ENCODE measurements at regions not wholly inside any gene's neighbourhood (a gene's known extent, or its start where the extent isn't known, plus 50 kb on each side); places are given as distances from the start of the nearest gene placed in this dataset.
"Not testable (repeated sequence)": the region's sequence is repeated elsewhere in the genome, so short reads cannot be mapped to it uniquely, and the experiment has no call there.

DNA sequence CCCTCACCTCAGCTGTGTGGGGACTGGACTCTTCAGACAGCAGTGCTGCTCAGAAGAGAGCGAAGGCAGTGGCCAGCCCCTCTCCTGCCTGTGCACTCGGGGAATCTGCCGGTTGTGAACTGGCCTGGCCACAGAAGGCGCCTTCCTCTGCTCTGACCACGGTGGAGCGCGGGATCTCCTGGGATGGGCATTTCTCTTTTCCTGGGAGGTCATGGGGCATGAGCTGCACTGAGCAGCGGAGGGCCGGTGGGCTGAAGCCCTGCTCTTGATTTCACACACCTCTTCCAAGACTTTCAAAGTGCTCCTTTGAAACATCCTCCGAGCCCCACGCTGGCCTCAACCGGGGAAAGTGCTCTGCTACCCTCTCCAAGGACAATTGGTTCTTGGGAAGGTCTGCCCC is 125.6 kb upstream of the FAM20C start:
- ATAC-seq (no peak), DNase-seq (peak in 1 of 2 donors; percentile 39)
- Histone ChIP-seq H3K9me3 (no peaks in the 10 kb centered on the region), H3K27me3 (ENCODE audit: insufficient read depth in 3 of 3, low read length in 2 of 3) (no peaks in the 10 kb centered on the region), H3K27ac (no peak overlapping the region), H3K4me3 (no peak overlapping the region), H3K4me1 (peaks cover 11% of the 10 kb centered on the region), H3K36me3 (ENCODE audit: insufficient read depth in 1 of 2, low read depth in 1 of 2) (no peaks in the 10 kb centered on the region)
- intact Hi-C loops (cut with DNase I): no loop called here
- TF ChIP-seq, protein P1, sequence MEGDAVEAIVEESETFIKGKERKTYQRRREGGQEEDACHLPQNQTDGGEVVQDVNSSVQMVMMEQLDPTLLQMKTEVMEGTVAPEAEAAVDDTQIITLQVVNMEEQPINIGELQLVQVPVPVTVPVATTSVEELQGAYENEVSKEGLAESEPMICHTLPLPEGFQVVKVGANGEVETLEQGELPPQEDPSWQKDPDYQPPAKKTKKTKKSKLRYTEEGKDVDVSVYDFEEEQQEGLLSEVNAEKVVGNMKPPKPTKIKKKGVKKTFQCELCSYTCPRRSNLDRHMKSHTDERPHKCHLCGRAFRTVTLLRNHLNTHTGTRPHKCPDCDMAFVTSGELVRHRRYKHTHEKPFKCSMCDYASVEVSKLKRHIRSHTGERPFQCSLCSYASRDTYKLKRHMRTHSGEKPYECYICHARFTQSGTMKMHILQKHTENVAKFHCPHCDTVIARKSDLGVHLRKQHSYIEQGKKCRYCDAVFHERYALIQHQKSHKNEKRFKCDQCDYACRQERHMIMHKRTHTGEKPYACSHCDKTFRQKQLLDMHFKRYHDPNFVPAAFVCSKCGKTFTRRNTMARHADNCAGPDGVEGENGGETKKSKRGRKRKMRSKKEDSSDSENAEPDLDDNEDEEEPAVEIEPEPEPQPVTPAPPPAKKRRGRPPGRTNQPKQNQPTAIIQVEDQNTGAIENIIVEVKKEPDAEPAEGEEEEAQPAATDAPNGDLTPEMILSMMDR (IDR thresholded peaks at IDR 0.05): no peak
- 93 to 94% (median 93%) methylated on average over 12 of the region's 12 CpGs for WGBS, 3 donors

DNA sequence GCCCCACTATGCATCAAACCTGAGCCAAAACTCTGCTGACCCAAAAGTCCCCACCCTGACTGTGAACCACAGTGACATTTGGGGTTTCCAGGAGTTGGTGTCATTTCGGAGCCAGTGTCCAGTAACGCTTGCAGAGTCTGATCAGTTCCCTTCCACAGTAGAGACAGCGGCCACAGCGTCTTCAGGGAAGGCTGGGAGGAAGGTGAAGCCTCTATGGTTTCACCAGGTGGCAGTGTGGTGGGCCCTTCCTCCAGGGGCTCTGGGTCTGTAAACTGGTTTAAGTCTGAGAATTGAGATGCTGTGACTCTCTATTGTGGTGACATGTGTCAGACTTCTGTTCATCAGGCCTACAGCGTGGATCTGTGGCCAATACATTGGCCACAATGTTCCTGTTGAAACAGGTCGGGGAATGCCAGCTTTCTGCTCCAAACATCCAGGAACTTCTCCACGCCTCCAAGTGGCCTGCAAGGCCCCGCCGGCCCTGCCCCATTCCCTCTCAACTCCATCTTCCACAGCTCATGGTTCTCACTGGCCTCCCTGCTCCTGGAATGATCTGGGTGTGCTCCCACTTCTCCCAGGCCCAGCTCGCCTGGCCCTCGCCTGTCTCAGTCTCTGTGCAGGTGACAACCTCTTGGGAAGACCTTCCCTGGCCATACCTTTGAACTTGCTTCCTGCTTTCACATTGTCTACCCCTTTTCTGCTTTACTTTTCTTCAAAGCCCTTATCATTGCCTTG is 124.5 kb upstream of the FAM20C start:
- intact Hi-C loops (cut with DNase I): no loop called here
- no peaks in the 10 kb centered on the region for H3K36me3 ChIP-seq (ENCODE audit: insufficient read depth in 1 of 2, low read depth in 1 of 2)
- no peak overlapping the region for H3K27ac ChIP-seq
- no peak overlapping the region for H3K4me3 ChIP-seq
- no peak for ATAC-seq
- TF ChIP-seq, protein P1 (IDR thresholded peaks at IDR 0.05): no peak
- H3K9me3 ChIP-seq: no peaks in the 10 kb centered on the region
- peaks cover 11% of the 10 kb centered on the region for H3K4me1 ChIP-seq
- 94% methylated on average over 11 of the region's 11 CpGs for WGBS, 3 donors
- H3K27me3 ChIP-seq (ENCODE audit: insufficient read depth in 3 of 3, low read length in 2 of 3): no peaks in the 10 kb centered on the region
- peak in 1 of 2 donors; percentile 28 for DNase-seq

DNA sequence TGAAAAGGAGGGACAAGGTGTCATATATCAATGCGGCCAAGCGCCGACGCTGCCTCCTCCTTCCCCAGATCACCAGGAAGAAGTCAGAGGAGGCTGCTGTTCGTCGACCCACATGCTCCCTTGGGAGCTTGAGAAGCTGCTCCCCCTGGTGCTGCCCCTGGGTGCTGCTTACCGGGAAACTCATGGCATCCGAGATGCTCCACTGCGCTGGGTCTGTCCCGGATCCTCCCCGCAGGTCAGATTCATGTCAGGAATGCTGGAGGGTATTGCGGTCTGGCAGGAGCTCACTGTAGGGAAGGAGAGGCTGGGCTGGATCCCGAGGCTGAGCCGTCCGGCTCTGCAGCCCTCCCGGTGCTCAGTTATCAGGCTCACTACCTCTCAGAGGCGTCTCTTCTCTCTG is 123.7 kb upstream of the FAM20C start:
- DNase-seq: peak in 1 of 2 donors; percentile 36
- no peak overlapping the region for H3K27ac ChIP-seq
- H3K4me3 ChIP-seq: no peak overlapping the region
- no peaks in the 10 kb centered on the region for H3K9me3 ChIP-seq
- 78 to 80% (median 79%) methylated on average over 17 of the region's 17 CpGs for WGBS, 3 donors
- peaks cover 11% of the 10 kb centered on the region for H3K4me1 ChIP-seq
- no peaks in the 10 kb centered on the region for H3K36me3 ChIP-seq (ENCODE audit: insufficient read depth in 1 of 2, low read depth in 1 of 2)
- intact Hi-C loops (cut with DNase I): no loop called here
- no peak for ATAC-seq
- no peaks in the 10 kb centered on the region for H3K27me3 ChIP-seq (ENCODE audit: insufficient read depth in 3 of 3, low read length in 2 of 3)
- TF ChIP-seq, protein P1 (IDR thresholded peaks at IDR 0.05): no peak

DNA sequence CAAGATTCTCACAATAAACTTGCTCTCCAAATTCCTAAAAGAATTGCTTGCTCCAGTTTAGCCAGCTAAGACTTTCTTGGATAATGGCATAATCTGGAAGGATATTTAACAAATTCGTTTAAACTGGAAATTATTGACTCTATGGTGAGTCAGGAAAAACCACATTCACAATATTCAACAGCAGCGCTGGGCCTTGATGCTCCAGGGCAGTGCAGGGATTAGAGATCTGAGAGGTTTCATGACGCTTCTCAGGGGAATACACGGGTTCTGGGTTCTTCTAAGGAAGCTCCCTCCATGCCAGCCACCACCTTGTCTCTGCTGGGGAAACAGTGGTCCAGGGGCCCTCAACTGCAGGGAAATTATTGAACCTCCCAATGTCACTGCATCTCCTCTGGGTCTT is 123.3 kb upstream of the FAM20C start:
- H3K9me3 ChIP-seq; H3K27ac ChIP-seq; H3K27me3 ChIP-seq (ENCODE audit: insufficient read depth in 3 of 3, low read length in 2 of 3); H3K36me3 ChIP-seq (ENCODE audit: insufficient read depth in 1 of 2, low read depth in 1 of 2); DNase-seq; ATAC-seq; H3K4me3 ChIP-seq; intact Hi-C loops (cut with DNase I): not testable (repeated sequence)
- H3K4me1 ChIP-seq: peaks cover 11% of the 10 kb centered on the region
- whole genome bisulfite sequencing, 3 donors: no CpG with 5 or more reads among the region's 4 CpGs

DNA sequence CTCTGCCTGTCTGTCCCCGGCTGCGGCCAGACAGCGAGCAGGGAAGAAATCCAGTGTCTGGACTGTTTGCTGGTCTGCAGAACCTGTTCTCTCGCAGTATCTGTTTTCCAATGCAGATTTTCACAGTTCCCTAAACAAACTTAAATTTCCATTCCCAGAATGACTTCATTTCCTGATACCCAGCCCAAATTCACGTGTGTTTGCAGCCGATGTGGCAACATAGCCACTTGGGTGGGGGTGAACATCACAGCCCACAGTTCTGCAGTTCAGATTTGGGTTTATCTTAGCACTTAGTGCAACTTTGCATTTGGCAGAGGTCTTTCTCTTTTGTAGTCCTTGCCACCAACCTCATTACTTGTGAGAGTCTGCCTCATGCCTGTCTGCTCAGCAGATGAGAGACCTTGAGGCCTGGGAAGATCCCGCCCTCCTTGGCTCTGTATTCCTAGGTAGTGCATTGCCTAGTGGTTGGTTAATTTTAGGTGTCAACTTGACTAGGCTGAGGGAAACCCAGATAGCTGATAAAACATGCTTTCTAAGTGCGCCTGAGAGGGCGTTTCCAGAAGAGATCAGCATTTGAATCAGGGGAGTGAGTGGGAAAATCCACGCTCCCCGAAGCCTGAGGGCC is 122.8 kb upstream of the FAM20C start:
- H3K27me3 ChIP-seq (ENCODE audit: insufficient read depth in 3 of 3, low read length in 2 of 3); H3K4me3 ChIP-seq; H3K27ac ChIP-seq; H3K36me3 ChIP-seq (ENCODE audit: insufficient read depth in 1 of 2, low read depth in 1 of 2); H3K9me3 ChIP-seq; intact Hi-C loops (cut with DNase I); H3K4me1 ChIP-seq; ATAC-seq: not testable (repeated sequence)
- peak in 1 of 2 donors; percentile 6 for DNase-seq
- 81 to 88% (median 85%) methylated on average over 7 to 10 of the region's 11 CpGs for WGBS, 3 donors

DNA sequence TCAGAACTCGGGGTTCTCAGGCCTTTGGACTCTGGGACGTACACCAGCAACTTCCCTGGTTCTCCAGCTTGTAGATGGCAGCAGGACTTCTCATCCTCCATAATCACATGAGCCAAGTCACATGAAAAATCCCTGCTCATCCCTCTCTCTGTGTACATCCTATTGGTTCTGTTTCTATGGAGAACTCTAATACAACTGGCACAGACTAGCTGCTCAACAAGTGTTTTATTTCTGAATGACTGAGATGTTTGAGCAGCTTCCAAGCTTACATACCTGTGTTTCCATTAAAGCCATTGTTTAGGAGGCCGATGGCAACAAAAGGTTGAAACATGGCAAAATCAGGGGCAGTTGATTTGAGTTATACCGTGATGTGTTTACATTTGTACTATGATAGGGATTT is 122.2 kb upstream of the FAM20C start:
- ATAC-seq; H3K36me3 ChIP-seq (ENCODE audit: insufficient read depth in 1 of 2, low read depth in 1 of 2); H3K4me1 ChIP-seq; H3K27me3 ChIP-seq (ENCODE audit: insufficient read depth in 3 of 3, low read length in 2 of 3); intact Hi-C loops (cut with DNase I); H3K4me3 ChIP-seq; H3K27ac ChIP-seq; DNase-seq; H3K9me3 ChIP-seq: not testable (repeated sequence)
- WGBS, 3 donors: 59 to 80% (median 74%) methylated on average over 2 to 3 of the region's 4 CpGs

DNA sequence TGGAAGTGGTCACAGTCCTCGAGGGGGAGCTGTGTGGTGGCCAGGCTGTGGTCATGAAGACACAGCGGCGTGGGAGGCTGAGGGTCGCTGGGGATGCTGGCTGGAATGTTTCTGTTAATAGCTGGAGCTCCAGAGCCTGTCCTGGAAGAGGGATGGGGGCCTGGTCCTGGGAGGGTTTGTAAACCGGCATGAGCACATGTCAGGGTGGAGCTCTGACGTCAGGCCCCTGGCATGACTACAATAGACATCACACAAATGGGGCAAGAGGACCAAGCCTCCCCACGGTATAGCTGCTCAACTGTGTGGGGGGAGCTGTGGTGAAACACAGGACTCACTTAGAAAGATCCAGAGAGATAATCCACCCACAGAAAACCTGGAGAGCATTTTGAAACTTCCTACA is 121.4 kb upstream of the FAM20C start:
- H3K9me3 ChIP-seq; H3K27me3 ChIP-seq (ENCODE audit: insufficient read depth in 3 of 3, low read length in 2 of 3); intact Hi-C loops (cut with DNase I); H3K4me1 ChIP-seq; H3K4me3 ChIP-seq; H3K27ac ChIP-seq; H3K36me3 ChIP-seq (ENCODE audit: insufficient read depth in 1 of 2, low read depth in 1 of 2): not testable (repeated sequence)
- ATAC-seq (peak in 3 of 4 donors; percentile 45 to 84 (median 73)), DNase-seq (peak; percentile 81 to 86)
- 13 to 33% (median 22%) methylated on average over 4 to 7 of the region's 7 CpGs for WGBS, 3 donors

DNA sequence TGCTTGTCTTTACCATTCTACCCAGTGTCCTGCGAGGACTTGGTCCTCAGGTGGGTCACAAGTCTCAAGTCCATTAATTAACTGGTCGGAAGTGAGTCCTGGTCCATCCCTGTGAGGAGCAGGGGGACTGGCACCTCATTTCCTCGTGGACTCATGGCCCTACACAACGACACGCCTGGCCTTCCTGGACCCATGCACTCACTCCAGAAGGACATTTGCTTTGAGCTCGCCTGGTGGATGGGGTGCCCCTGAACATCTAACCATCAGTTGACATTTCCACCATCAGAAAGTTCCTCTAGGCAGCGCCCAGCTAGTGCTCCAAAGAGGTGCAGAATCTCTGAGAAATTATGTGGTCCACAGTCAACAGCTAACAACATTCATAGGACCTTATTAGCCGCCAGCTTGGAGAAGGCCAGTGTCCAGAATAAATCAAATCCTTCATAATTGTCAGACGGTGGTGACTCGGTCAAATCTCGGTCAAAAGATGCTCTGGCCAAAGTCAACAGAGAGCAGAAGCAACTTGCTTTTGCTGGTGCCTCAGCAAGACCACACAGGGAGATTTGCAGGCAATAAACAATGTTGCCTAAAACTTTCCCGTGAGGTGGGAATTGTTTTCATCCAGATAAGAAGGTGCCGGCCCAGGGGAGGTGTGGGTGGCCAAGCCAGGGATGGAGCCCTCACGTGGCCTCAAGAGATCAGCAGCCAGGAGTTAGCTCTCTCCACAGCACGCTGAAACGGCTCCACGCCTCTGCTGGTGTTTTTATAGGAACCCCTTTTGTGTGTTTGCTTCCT is 119.9 kb upstream of the FAM20C start:
- H3K4me3 ChIP-seq; H3K27me3 ChIP-seq (ENCODE audit: insufficient read depth in 3 of 3, low read length in 2 of 3); intact Hi-C loops (cut with DNase I); H3K36me3 ChIP-seq (ENCODE audit: insufficient read depth in 1 of 2, low read depth in 1 of 2); H3K27ac ChIP-seq; H3K4me1 ChIP-seq; H3K9me3 ChIP-seq; ATAC-seq: not testable (repeated sequence)
- peak in 1 of 2 donors; percentile 9 for DNase-seq
- WGBS, 3 donors: 75 to 94% (median 89%) methylated on average over 12 to 17 of the region's 17 CpGs
